ENCODE measurements at regions not wholly inside any gene's neighbourhood (a gene's known extent, or its start where the extent isn't known, plus 50 kb on each side); places are given as distances from the start of the nearest gene placed in this dataset.

DNA sequence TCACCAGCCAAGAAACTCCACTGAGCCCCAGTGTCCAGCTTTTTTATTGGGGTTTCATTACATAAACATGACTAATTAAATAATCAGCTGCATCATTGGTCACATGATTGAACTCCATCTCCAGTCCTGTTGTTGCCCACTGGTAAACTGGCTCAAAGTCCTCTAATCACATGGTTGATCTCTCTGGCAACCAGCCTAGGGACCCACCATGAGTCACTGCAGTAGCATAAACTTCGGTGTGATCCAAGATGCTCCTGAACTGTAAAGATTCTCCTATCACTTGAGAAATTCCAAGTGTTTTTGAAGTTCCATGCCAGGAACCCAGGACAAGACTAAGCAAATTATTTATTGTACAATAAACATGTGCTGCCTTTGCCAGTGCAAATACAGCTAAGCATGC is 130.4 kb upstream of the AUTS2 start:
- TF ChIP-seq, protein P1, sequence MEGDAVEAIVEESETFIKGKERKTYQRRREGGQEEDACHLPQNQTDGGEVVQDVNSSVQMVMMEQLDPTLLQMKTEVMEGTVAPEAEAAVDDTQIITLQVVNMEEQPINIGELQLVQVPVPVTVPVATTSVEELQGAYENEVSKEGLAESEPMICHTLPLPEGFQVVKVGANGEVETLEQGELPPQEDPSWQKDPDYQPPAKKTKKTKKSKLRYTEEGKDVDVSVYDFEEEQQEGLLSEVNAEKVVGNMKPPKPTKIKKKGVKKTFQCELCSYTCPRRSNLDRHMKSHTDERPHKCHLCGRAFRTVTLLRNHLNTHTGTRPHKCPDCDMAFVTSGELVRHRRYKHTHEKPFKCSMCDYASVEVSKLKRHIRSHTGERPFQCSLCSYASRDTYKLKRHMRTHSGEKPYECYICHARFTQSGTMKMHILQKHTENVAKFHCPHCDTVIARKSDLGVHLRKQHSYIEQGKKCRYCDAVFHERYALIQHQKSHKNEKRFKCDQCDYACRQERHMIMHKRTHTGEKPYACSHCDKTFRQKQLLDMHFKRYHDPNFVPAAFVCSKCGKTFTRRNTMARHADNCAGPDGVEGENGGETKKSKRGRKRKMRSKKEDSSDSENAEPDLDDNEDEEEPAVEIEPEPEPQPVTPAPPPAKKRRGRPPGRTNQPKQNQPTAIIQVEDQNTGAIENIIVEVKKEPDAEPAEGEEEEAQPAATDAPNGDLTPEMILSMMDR (conservative IDR thresholded peaks at IDR 0.05) = no peak
- TF ChIP-seq ZFX (IDR thresholded peaks at IDR 0.05) = no peak

Data from C4-2B (cell line).